ENCODE measurements at regions not wholly inside any gene's neighbourhood (a gene's known extent, or its start where the extent isn't known, plus 50 kb on each side); places are given as distances from the start of the nearest gene placed in this dataset.

- Mint-ChIP-seq H3K27ac (no peak overlapping the region), H3K9me3 (peaks cover 6% of the 10 kb centered on the region), H3K4me1 (no peaks in the 10 kb centered on the region), H3K27me3 (no peaks in the 10 kb centered on the region), H3K4me3 (no peak overlapping the region), H3K36me3 (no peaks in the 10 kb centered on the region)
- no peak for DNase-seq
- POLR2A ChIA-PET, result no interaction called here
- ATAC-seq (ENCODE audit: low read depth), result no peak
Measured at GRCh38 chr16:51699686-51700396, 548.8 kb upstream of the SALL1 start.

GRCh38 chr16:51698647-51699046 lies 547.6 kb upstream of the SALL1 start:
- Mint-ChIP-seq H3K4me1 (no peaks in the 10 kb centered on the region), H3K36me3 (no peaks in the 10 kb centered on the region), H3K27me3 (no peaks in the 10 kb centered on the region), H3K27ac (no peak overlapping the region), H3K9me3 (peaks cover 7% of the 10 kb centered on the region), H3K4me3 (no peak overlapping the region)
- ATAC-seq (ENCODE audit: low read depth), result no peak
- no peak for DNase-seq
- POLR2A ChIA-PET, result no interaction called here

- no peaks in the 10 kb centered on the region for H3K27me3 Mint-ChIP-seq
- DNase-seq, result no peak
Measured at GRCh38 chr16:51697454-51697853, 546.4 kb upstream of the SALL1 start.

GRCh38 chr16:51696376-51696775 lies 545.3 kb upstream of the SALL1 start:
- Mint-ChIP-seq H3K4me3 (no peak overlapping the region), H3K27me3 (no peaks in the 10 kb centered on the region), H3K36me3 (no peaks in the 10 kb centered on the region), H3K4me1 (no peaks in the 10 kb centered on the region), H3K27ac (no peak overlapping the region), H3K9me3 (peaks cover 10% of the 10 kb centered on the region)
- POLR2A ChIA-PET, result no interaction called here
- ATAC-seq (ENCODE audit: low read depth) (no peak), DNase-seq (no peak)

More at GRCh38 chr16:51697454-51697853, 546.4 kb upstream of the SALL1 start:
- POLR2A ChIA-PET, result no interaction called here
- no peak for ATAC-seq (ENCODE audit: low read depth)
- H3K36me3 Mint-ChIP-seq, result no peaks in the 10 kb centered on the region
- no peak overlapping the region for H3K4me3 Mint-ChIP-seq
- peaks cover 10% of the 10 kb centered on the region for H3K9me3 Mint-ChIP-seq
- no peaks in the 10 kb centered on the region for H3K4me1 Mint-ChIP-seq
- H3K27ac Mint-ChIP-seq, result no peak overlapping the region

GRCh38 chr16:51691109-51691508 lies 540.0 kb upstream of the SALL1 start:
- H3K27ac Mint-ChIP-seq, result no peak overlapping the region
- POLR2A ChIA-PET, result no interaction called here
- no peak overlapping the region for H3K4me3 Mint-ChIP-seq
- no peaks in the 10 kb centered on the region for H3K36me3 Mint-ChIP-seq
- DNase-seq (no peak), ATAC-seq (ENCODE audit: low read depth) (no peak)
- H3K9me3 Mint-ChIP-seq, result peaks cover 18% of the 10 kb centered on the region
- H3K4me1 Mint-ChIP-seq, result no peaks in the 10 kb centered on the region
- no peaks in the 10 kb centered on the region for H3K27me3 Mint-ChIP-seq

- ATAC-seq (ENCODE audit: low read depth) (no peak), DNase-seq (no peak)
- POLR2A ChIA-PET, result no interaction called here
- H3K9me3 Mint-ChIP-seq, result peaks cover 6% of the 10 kb centered on the region
- no peak overlapping the region for H3K4me3 Mint-ChIP-seq
- H3K27ac Mint-ChIP-seq, result no peak overlapping the region
- no peaks in the 10 kb centered on the region for H3K27me3 Mint-ChIP-seq
- no peaks in the 10 kb centered on the region for H3K4me1 Mint-ChIP-seq
- no peaks in the 10 kb centered on the region for H3K36me3 Mint-ChIP-seq
Measured at GRCh38 chr16:51685498-51685897, 534.4 kb upstream of the SALL1 start.

- no peaks in the 10 kb centered on the region for H3K4me1 Mint-ChIP-seq
Measured at GRCh38 chr16:51683882-51684281, 532.8 kb upstream of the SALL1 start.

GRCh38 chr16:51682905-51683304 lies 531.8 kb upstream of the SALL1 start:
- ATAC-seq (ENCODE audit: low read depth) (no peak), DNase-seq (no peak)
- Mint-ChIP-seq H3K27ac (no peak overlapping the region), H3K4me3 (no peak overlapping the region), H3K9me3 (peaks cover 6% of the 10 kb centered on the region), H3K4me1 (no peaks in the 10 kb centered on the region), H3K27me3 (no peaks in the 10 kb centered on the region), H3K36me3 (no peaks in the 10 kb centered on the region)
- POLR2A ChIA-PET, result no interaction called here

More at GRCh38 chr16:51683882-51684281, 532.8 kb upstream of the SALL1 start:
- H3K4me3 Mint-ChIP-seq, result no peak overlapping the region
- H3K27ac Mint-ChIP-seq, result no peak overlapping the region
- ATAC-seq (ENCODE audit: low read depth) (no peak), DNase-seq (no peak)
- POLR2A ChIA-PET, result no interaction called here
- no peaks in the 10 kb centered on the region for H3K27me3 Mint-ChIP-seq
- no peaks in the 10 kb centered on the region for H3K36me3 Mint-ChIP-seq
- H3K9me3 Mint-ChIP-seq, result peaks cover 1% of the 10 kb centered on the region

GRCh38 chr16:51674615-51675014 lies 523.5 kb upstream of the SALL1 start:
- Mint-ChIP-seq H3K9me3 (peaks cover 10% of the 10 kb centered on the region), H3K27me3 (no peaks in the 10 kb centered on the region), H3K4me1 (no peaks in the 10 kb centered on the region)

GRCh38 chr16:51670527-51670926 lies 519.5 kb upstream of the SALL1 start:
- no peaks in the 10 kb centered on the region for H3K36me3 Mint-ChIP-seq

More at GRCh38 chr16:51674615-51675014, 523.5 kb upstream of the SALL1 start:
- no peak overlapping the region for H3K27ac Mint-ChIP-seq
- H3K36me3 Mint-ChIP-seq, result no peaks in the 10 kb centered on the region
- H3K4me3 Mint-ChIP-seq, result no peak overlapping the region
- DNase-seq (no peak), ATAC-seq (ENCODE audit: low read depth) (no peak)
- POLR2A ChIA-PET, result no interaction called here

GRCh38 chr16:51666821-51667220 lies 515.8 kb upstream of the SALL1 start:
- Mint-ChIP-seq H3K36me3 (no peaks in the 10 kb centered on the region), H3K9me3 (peaks cover 5% of the 10 kb centered on the region), H3K27me3 (no peaks in the 10 kb centered on the region), H3K4me3 (no peak overlapping the region), H3K27ac (no peak overlapping the region), H3K4me1 (no peaks in the 10 kb centered on the region)
- ATAC-seq (ENCODE audit: low read depth) (no peak), DNase-seq (no peak)
- POLR2A ChIA-PET, result no interaction called here

More at GRCh38 chr16:51670527-51670926, 519.5 kb upstream of the SALL1 start:
- POLR2A ChIA-PET, result no interaction called here
- no peak for DNase-seq
- Mint-ChIP-seq H3K4me1 (no peaks in the 10 kb centered on the region), H3K27ac (no peak overlapping the region), H3K27me3 (no peaks in the 10 kb centered on the region), H3K9me3 (peaks cover 5% of the 10 kb centered on the region), H3K4me3 (no peak overlapping the region)
- no peak for ATAC-seq (ENCODE audit: low read depth)

- POLR2A ChIA-PET, result no interaction called here
- H3K27ac Mint-ChIP-seq, result no peak overlapping the region
- H3K4me1 Mint-ChIP-seq, result no peaks in the 10 kb centered on the region
- no peaks in the 10 kb centered on the region for H3K27me3 Mint-ChIP-seq
- ATAC-seq (ENCODE audit: low read depth) (no peak), DNase-seq (no peak)
- no peaks in the 10 kb centered on the region for H3K36me3 Mint-ChIP-seq
- H3K9me3 Mint-ChIP-seq, result peaks cover 5% of the 10 kb centered on the region
- no peak overlapping the region for H3K4me3 Mint-ChIP-seq
Measured at GRCh38 chr16:51666074-51666473, 515.0 kb upstream of the SALL1 start.

GRCh38 chr16:51665436-51665998 lies 514.4 kb upstream of the SALL1 start:
- Mint-ChIP-seq H3K4me3 (no peak overlapping the region), H3K27me3 (no peaks in the 10 kb centered on the region), H3K9me3 (peaks cover 5% of the 10 kb centered on the region), H3K27ac (no peak overlapping the region), H3K36me3 (no peaks in the 10 kb centered on the region), H3K4me1 (no peaks in the 10 kb centered on the region)
- no peak for DNase-seq
- no peak for ATAC-seq (ENCODE audit: low read depth)
- POLR2A ChIA-PET, result no interaction called here

- DNase-seq (no peak), ATAC-seq (ENCODE audit: low read depth) (no peak)
- no peaks in the 10 kb centered on the region for H3K36me3 Mint-ChIP-seq
- H3K27me3 Mint-ChIP-seq, result no peaks in the 10 kb centered on the region
- H3K9me3 Mint-ChIP-seq, result peaks cover 4% of the 10 kb centered on the region
- no peak overlapping the region for H3K4me3 Mint-ChIP-seq
- H3K4me1 Mint-ChIP-seq, result no peaks in the 10 kb centered on the region
- H3K27ac Mint-ChIP-seq, result no peak overlapping the region
- POLR2A ChIA-PET, result no interaction called here
Measured at GRCh38 chr16:51658531-51658930, 507.5 kb upstream of the SALL1 start.
